GM23338 (cell line): ENCODE measurements at regions not wholly inside any gene's neighbourhood (a gene's known extent, or its start where the extent isn't known, plus 50 kb on each side); places are given as distances from the start of the nearest gene placed in this dataset.

Source experiments
- ATAC-seq: fragments of 200-7000 bp; cut with Tn5 transposase; 3 replicates; pipeline ENCODE4 v1.9.1; 2020
- DNase-seq: peaks from one replicate; pipeline ENCODE4 v3.0.0-alpha.2; 2015; ENCODE audit warnings: low spot score
- H2AFZ ChIP-seq: fragments of 200-600 bp; sonication (generic); 2 replicates; pipeline ENCODE4 v1.8.0; 2016; ENCODE audit warnings: antibody characterized with exemption, mild to moderate bottlenecking, moderate library complexity
- H3F3A ChIP-seq: fragments of 200-600 bp; sonication (generic); replicated peaks from 2 replicates; pipeline ENCODE4 v1.8.0; 2017; ENCODE audit warnings: antibody characterized with exemption, mixed run types, low read depth
- H3K27ac ChIP-seq: fragments of 200-600 bp; sonication (generic); 2 replicates; pipeline ENCODE4 v1.6.1; 2016; ENCODE audit warnings: low read depth
- H3K27me3 ChIP-seq: fragments of 200-600 bp; sonication (generic); 2 replicates; pipeline ENCODE4 v1.8.0; 2016; ENCODE audit warnings: mild to moderate bottlenecking, mixed run types, moderate library complexity; ENCODE audit not compliant: insufficient read depth
- H3K36me3 ChIP-seq: fragments of 200-600 bp; sonication (generic); 2 replicates; pipeline ENCODE4 v1.8.0; 2016; ENCODE audit warnings: mild to moderate bottlenecking; ENCODE audit not compliant: insufficient read depth
- H3K4me1 ChIP-seq: fragments of 200-600 bp; sonication (generic); 2 replicates; pipeline ENCODE4 v1.8.0; 2016; ENCODE audit warnings: mild to moderate bottlenecking, moderate library complexity; ENCODE audit not compliant: insufficient read depth
- H3K4me2 ChIP-seq: fragments of 200-600 bp; sonication (generic); 2 replicates; pipeline ENCODE4 v1.7.1; 2017; ENCODE audit warnings: mixed run types
- H3K4me3 ChIP-seq: fragments of 200-600 bp; sonication (generic); 2 replicates; pipeline ENCODE4 v1.6.1; 2016; ENCODE audit warnings: mixed run types
- H3K79me2 ChIP-seq: fragments of 200-600 bp; sonication (generic); replicated peaks from 2 replicates; pipeline ENCODE4 v1.8.0; 2017; ENCODE audit warnings: mild to moderate bottlenecking; ENCODE audit not compliant: insufficient read depth
- H3K9me2 ChIP-seq: fragments of 200-600 bp; sonication (generic); 2 replicates; pipeline ENCODE4 v1.8.0; 2017; ENCODE audit not compliant: insufficient read depth
- H4K20me1 ChIP-seq: fragments of 200-600 bp; sonication (generic); replicated peaks from 2 replicates; pipeline ENCODE4 v1.8.0; 2017; ENCODE audit warnings: mild to moderate bottlenecking; ENCODE audit not compliant: insufficient read depth
- H3K27ac Mint-ChIP-seq: 2 replicates; pipeline ENCODE4 v1.8.0; 2020; ENCODE audit warnings: inconsistent platforms, mild to moderate bottlenecking, moderate library complexity, mixed read lengths
- H3K27me3 Mint-ChIP-seq: 3 replicates; pipeline ENCODE4 v1.8.0; 2022; ENCODE audit warnings: low read depth, mild to moderate bottlenecking, moderate library complexity, mixed read lengths, inconsistent platforms; ENCODE audit not compliant: insufficient read depth, poor library complexity
- H3K36me3 Mint-ChIP-seq: 3 replicates; pipeline ENCODE4 v1.8.0; 2021; ENCODE audit warnings: low read depth, mild to moderate bottlenecking, inconsistent platforms, moderate library complexity, mixed read lengths
- H3K4me1 Mint-ChIP-seq: 3 replicates; pipeline ENCODE4 v1.8.0; 2020; ENCODE audit warnings: mild to moderate bottlenecking, inconsistent platforms, mixed read lengths
- H3K4me3 Mint-ChIP-seq: 3 replicates; pipeline ENCODE4 v1.8.0; 2021; ENCODE audit warnings: moderate library complexity, mild to moderate bottlenecking, inconsistent platforms, mixed read lengths
- H3K9me3 Mint-ChIP-seq: 3 replicates; pipeline ENCODE4 v1.8.0; 2020; ENCODE audit warnings: moderate library complexity, mild to moderate bottlenecking, inconsistent platforms, mixed read lengths
- CREB1 ChIP-seq: fragments of 250-450 bp; sonication (Bioruptor Pico); IDR thresholded peaks from 2 replicates; pipeline ENCODE4 v1.5.0; 2020; ENCODE audit warnings: low read depth, mild to moderate bottlenecking, moderate library complexity
- CTCF ChIP-seq, 2 experiments: fragments of 200-600 bp in 1 of 2; sonication (generic) in 1 of 2; conservative IDR thresholded peaks; 2 replicates each; pipeline versions ENCODE4 v1.5.1 to v1.6.1; 2016 to 2017; ENCODE audit warnings: antibody characterized with exemption in 2 of 2, low read depth in 2 of 2, mild to moderate bottlenecking in 2 of 2, moderate library complexity in 1 of 2
- ETS1 ChIP-seq: IDR thresholded peaks from 2 replicates; pipeline ENCODE4 v1.6.1; 2016; ENCODE audit warnings: antibody characterized with exemption
- EZH2 ChIP-seq: fragments of 200-600 bp; sonication (generic); IDR thresholded peaks from one replicate; pipeline ENCODE4 v1.8.0; 2017; ENCODE audit warnings: antibody characterized with exemption, mild to moderate bottlenecking, low read depth; ENCODE audit not compliant: unreplicated experiment
- EZH2phosphoT487 ChIP-seq: fragments of 200-600 bp; sonication (generic); IDR thresholded peaks from one replicate; pipeline ENCODE4 v1.8.1; 2018; ENCODE audit warnings: antibody characterized with exemption; ENCODE audit not compliant: unreplicated experiment
- POLR2AphosphoS5 ChIP-seq: IDR thresholded peaks from 2 replicates; pipeline ENCODE4 v1.6.1; 2016; ENCODE audit warnings: antibody characterized with exemption, low read depth
- REST ChIP-seq: IDR thresholded peaks from one replicate; pipeline ENCODE4 v1.6.1; 2018; ENCODE audit warnings: antibody characterized with exemption; ENCODE audit not compliant: unreplicated experiment
- ZNF114 ChIP-seq: fragments of 250-450 bp; sonication (Bioruptor Pico); IDR thresholded peaks from 2 replicates; pipeline ENCODE4 v1.5.0; 2020; ENCODE audit warnings: mild to moderate bottlenecking, moderate library complexity
- ZNF331 ChIP-seq: fragments of 250-450 bp; sonication (Bioruptor Pico); IDR thresholded peaks from 2 replicates; pipeline ENCODE4 v1.5.0; 2020; ENCODE audit warnings: low read depth, mild to moderate bottlenecking, moderate library complexity

GRCh38 chr20:16206817-16207216, 366.4 kb downstream of the KIF16B start:
- no peaks in the 10 kb centered on the region for H3K79me2 ChIP-seq
- H3F3A ChIP-seq: no peaks in the 10 kb centered on the region
- no peak overlapping the region for H2AFZ ChIP-seq
- Mint-ChIP-seq H3K4me1 (no peaks in the 10 kb centered on the region), H3K9me3 (no peaks in the 10 kb centered on the region), H3K4me3 (no peak overlapping the region), H3K27ac (no peak overlapping the region), H3K27me3 (no peaks in the 10 kb centered on the region), H3K36me3 (0 out of 3 replicates have a peak, but pooled peaks cover under 1% of the 10 kb centered on the region)
- TF ChIP-seq CTCF (conservative IDR thresholded peaks at IDR 0.05; ENCODE audit: low read depth in 2 of 2): peak in 1 of 2 experiments; percentile 16; a peak in 1 of 4 replicates
- no peak for TF ChIP-seq ETS1
- no peaks in the 10 kb centered on the region for H3K36me3 ChIP-seq
- H3K4me2 ChIP-seq: no peak overlapping the region
- DNase-seq (peak; percentile 3), ATAC-seq (no peak)
- no peaks in the 10 kb centered on the region for H3K27me3 ChIP-seq
- no peaks in the 10 kb centered on the region for H3K4me1 ChIP-seq
- H3K4me3 ChIP-seq: no peak overlapping the region
- peaks cover 4% of the 10 kb centered on the region; the same call in 1 of the 2 replicates for H3K9me2 ChIP-seq
- H4K20me1 ChIP-seq: no peaks in the 10 kb centered on the region
- H3K27ac ChIP-seq: no peak overlapping the region

GRCh38 chr20:16205507-16205906, 367.7 kb downstream of the KIF16B start:
- ATAC-seq: no peak
- Histone ChIP-seq H3K4me1 (no peaks in the 10 kb centered on the region), H3K36me3 (no peaks in the 10 kb centered on the region), H4K20me1 (no peaks in the 10 kb centered on the region), H3F3A (no peaks in the 10 kb centered on the region), H3K9me2 (peaks cover 13% of the 10 kb centered on the region), H3K4me3 (no peak overlapping the region), H3K4me2 (no peak overlapping the region), H2AFZ (no peak overlapping the region), H3K27ac (no peak overlapping the region), H3K79me2 (no peaks in the 10 kb centered on the region), H3K27me3 (no peaks in the 10 kb centered on the region)
- no peak for DNase-seq
- no peak overlapping the region for H3K27ac Mint-ChIP-seq
- H3K27me3 Mint-ChIP-seq: no peaks in the 10 kb centered on the region
- no peak overlapping the region for H3K4me3 Mint-ChIP-seq
- no peaks in the 10 kb centered on the region for H3K4me1 Mint-ChIP-seq
- H3K9me3 Mint-ChIP-seq: peaks cover 5% of the 10 kb centered on the region; the same call in 2 of the 3 replicates
- H3K36me3 Mint-ChIP-seq: peaks cover 2% of the 10 kb centered on the region; the same call in 1 of the 3 replicates
- TF ChIP-seq EZH2phosphoT487: no peak
- TF ChIP-seq ETS1: no peak
- TF ChIP-seq CTCF (conservative IDR thresholded peaks at IDR 0.05; ENCODE audit: low read depth in 2 of 2): no peak
- TF ChIP-seq POLR2AphosphoS5: no peak
- TF ChIP-seq ZNF114 (CRISPR knock-in tag): no peak
- TF ChIP-seq REST: no peak
- no peak for TF ChIP-seq EZH2
- TF ChIP-seq ZNF331 (CRISPR knock-in tag): no peak
- no peak for TF ChIP-seq CREB1 (CRISPR knock-in tag)
